Hepatocyte (in vitro differentiated cells): ENCODE measurements at regions not wholly inside any gene's neighbourhood (a gene's known extent, or its start where the extent isn't known, plus 50 kb on each side); places are given as distances from the start of the nearest gene placed in this dataset.

Source experiments
- DNase-seq: peaks from one replicate; pipeline ENCODE4 v3.0.0-alpha.2; 2016; ENCODE audit warnings: low spot score
- H2AFZ ChIP-seq: fragments of 200-600 bp; sonication (generic); 2 replicates; pipeline ENCODE4 v1.6.0; 2016; ENCODE audit warnings: antibody characterized with exemption, mild to moderate bottlenecking
- H3K27ac ChIP-seq: fragments of 200-600 bp; sonication (generic); 2 replicates; pipeline ENCODE4 v1.5.1; 2016; ENCODE audit warnings: mild to moderate bottlenecking
- H3K27me3 ChIP-seq: fragments of 200-600 bp; sonication (generic); 2 replicates; pipeline ENCODE4 v1.6.1; 2016
- H3K36me3 ChIP-seq: fragments of 200-600 bp; sonication (generic); replicated peaks from 2 replicates; pipeline ENCODE4 v1.5.1; 2016; ENCODE audit warnings: low read depth; ENCODE audit not compliant: insufficient read depth
- H3K4me1 ChIP-seq: fragments of 200-600 bp; sonication (generic); 2 replicates; pipeline ENCODE4 v1.5.1; 2016; ENCODE audit warnings: mild to moderate bottlenecking, moderate library complexity; ENCODE audit not compliant: insufficient read depth
- H3K4me2 ChIP-seq: fragments of 200-600 bp; sonication (generic); 2 replicates; pipeline ENCODE4 v1.6.0; 2016
- H3K4me3 ChIP-seq: fragments of 200-600 bp; sonication (generic); 2 replicates; pipeline ENCODE4 v1.5.1; 2016; ENCODE audit warnings: mild to moderate bottlenecking
- H3K79me2 ChIP-seq: fragments of 200-600 bp; sonication (generic); 2 replicates; pipeline ENCODE4 v1.6.0; 2017; ENCODE audit warnings: mild to moderate bottlenecking
- H3K9me2 ChIP-seq: fragments of 200-600 bp; sonication (generic); replicated peaks from 2 replicates; pipeline ENCODE4 v1.6.0; 2017; ENCODE audit warnings: mild to moderate bottlenecking; ENCODE audit not compliant: insufficient read depth
- H3K9me3 ChIP-seq: fragments of 200-600 bp; sonication (generic); 2 replicates; pipeline ENCODE4 v1.5.1; 2016; ENCODE audit warnings: low read depth, mild to moderate bottlenecking
- H4K20me1 ChIP-seq: fragments of 200-600 bp; sonication (generic); 2 replicates; pipeline ENCODE4 v1.6.0; 2016; ENCODE audit warnings: mild to moderate bottlenecking; ENCODE audit not compliant: insufficient read depth, poor library complexity, severe bottlenecking
- CTCF ChIP-seq: fragments of 200-600 bp; sonication (generic); IDR thresholded peaks from 2 replicates; pipeline ENCODE4 v1.5.1; 2016; ENCODE audit warnings: antibody characterized with exemption, mild to moderate bottlenecking; ENCODE audit not compliant: poor library complexity
- EZH2 ChIP-seq: fragments of 200-600 bp; sonication (generic); IDR thresholded peaks from 2 replicates; pipeline ENCODE4 v1.6.1; 2016; ENCODE audit warnings: antibody characterized with exemption, mild to moderate bottlenecking, borderline replicate concordance
- EZH2phosphoT487 ChIP-seq: fragments of 200-600 bp; sonication (generic); IDR thresholded peaks from one replicate; pipeline ENCODE4 v1.6.1; 2018; ENCODE audit warnings: antibody characterized with exemption, mild to moderate bottlenecking, low read depth, moderate library complexity; ENCODE audit not compliant: unreplicated experiment, severe bottlenecking
- WGBS: methylation state at CpG from one replicate; pipeline ENCODE4 v1.1.6; 2016; ENCODE audit warnings: low lambda C conversion rate; ENCODE audit errors: missing lambda C conversion rate; 5-methylcytosine and 5-hydroxymethylcytosine counted together

GRCh38 chr4:27360131-27360530 lies 499.5 kb downstream of the STIM2 start:
- Histone ChIP-seq H2AFZ (no peak overlapping the region), H3K4me1 (peaks cover 5% of the 10 kb centered on the region), H3K27me3 (no peaks in the 10 kb centered on the region), H4K20me1 (no peaks in the 10 kb centered on the region), H3K27ac (no peak overlapping the region), H3K79me2 (no peaks in the 10 kb centered on the region), H3K9me2 (no peaks in the 10 kb centered on the region), H3K36me3 (no peaks in the 10 kb centered on the region), H3K4me2 (no peak overlapping the region), H3K9me3 (no peaks in the 10 kb centered on the region), H3K4me3 (no peak overlapping the region)
- no peak for DNase-seq
- WGBS: 81% methylated on average over 1 of the region's 1 CpG
- TF ChIP-seq CTCF (no peak), EZH2 (no peak), EZH2phosphoT487 (no peak)

GRCh38 chr4:27360790-27361267 lies 500.2 kb downstream of the STIM2 start:
- peak; percentile 64 for DNase-seq
- Histone ChIP-seq H3K9me3 (no peaks in the 10 kb centered on the region), H3K9me2 (no peaks in the 10 kb centered on the region), H2AFZ (no peak overlapping the region), H4K20me1 (no peaks in the 10 kb centered on the region), H3K79me2 (no peaks in the 10 kb centered on the region), H3K27me3 (no peaks in the 10 kb centered on the region), H3K36me3 (no peaks in the 10 kb centered on the region), H3K4me1 (peaks cover 5% of the 10 kb centered on the region), H3K4me2 (peak overlapping the region; percentile 24), H3K27ac (no peak overlapping the region), H3K4me3 (no peak overlapping the region)
- TF ChIP-seq EZH2: no peak
- no peak for TF ChIP-seq CTCF
- no peak for TF ChIP-seq EZH2phosphoT487
- 33% methylated on average over 7 of the region's 7 CpGs for WGBS

- WGBS: 92% methylated on average over 6 of the region's 6 CpGs
Observed at GRCh38 chr4:27364509-27364908, 503.9 kb downstream of the STIM2 start.

More at GRCh38 chr4:27364509-27364908, 503.9 kb downstream of the STIM2 start:
- no peak for DNase-seq
- TF ChIP-seq EZH2phosphoT487: no peak
- TF ChIP-seq EZH2: no peak
- TF ChIP-seq CTCF: no peak
- Histone ChIP-seq H2AFZ (no peak overlapping the region), H4K20me1 (no peaks in the 10 kb centered on the region), H3K79me2 (no peaks in the 10 kb centered on the region), H3K4me1 (peaks cover 5% of the 10 kb centered on the region), H3K4me2 (no peak overlapping the region), H3K4me3 (no peak overlapping the region), H3K36me3 (no peaks in the 10 kb centered on the region), H3K9me2 (no peaks in the 10 kb centered on the region), H3K27me3 (no peaks in the 10 kb centered on the region), H3K27ac (no peak overlapping the region), H3K9me3 (no peaks in the 10 kb centered on the region)
